Loucy (cell line): ENCODE measurements at regions not wholly inside any gene's neighbourhood (a gene's known extent, or its start where the extent isn't known, plus 50 kb on each side); places are given as distances from the start of the nearest gene placed in this dataset.

Source experiments
- CTCF ChIP-seq: fragments of 200-600 bp; sonication (generic); conservative IDR thresholded peaks from 2 replicates; pipeline ENCODE4 v1.5.1; 2014; ENCODE audit warnings: mild to moderate bottlenecking, antibody characterized with exemption, low read length
- EZH2phosphoT487 ChIP-seq: fragments of 200-600 bp; IDR thresholded peaks from 2 replicates; pipeline ENCODE4 v1.6.1; 2018; ENCODE audit warnings: antibody characterized with exemption, mild to moderate bottlenecking, moderate library complexity, borderline replicate concordance

- TF ChIP-seq CTCF (no peak), EZH2phosphoT487 (no peak)
These were observed 500.1 kb upstream of the MARCKS start for GRCh38 chr6:113357041-113357440.
